CD4-positive, alpha-beta T cell (primary cell): ENCODE measurements at regions not wholly inside any gene's neighbourhood (a gene's known extent, or its start where the extent isn't known, plus 50 kb on each side); places are given as distances from the start of the nearest gene placed in this dataset.

Experiments
- ATAC-seq: fragments of 200-7000 bp; cut with Tn5 transposase; one replicate; pipeline ENCODE4 v1.10.0; 2022; ENCODE audit warnings: mild to moderate bottlenecking; ENCODE audit not compliant: poor library complexity
- CTCF ChIA-PET: fragments of 350-600 bp; sonication (Branson Sonifier 250); formaldehyde crosslinking; loops from one replicate; lab custom pipeline; 2021; ENCODE audit warnings: antibody characterized with exemption, inconsistent platforms; lab: Charles Lee
- POLR2A ChIA-PET: fragments of 350-600 bp; sonication (Branson Sonifier 250); formaldehyde crosslinking; loops from one replicate; lab custom pipeline; 2021; ENCODE audit warnings: antibody characterized with exemption, inconsistent platforms; lab: Charles Lee
- DNase-seq, 14 experiments: peaks; one replicate each; pipeline ENCODE4 v3.0.0-alpha.2; 2013 to 2020; ENCODE audit warnings: mixed read lengths in 2 of 14
- H3K27ac ChIP-seq, 2 donors: one replicate each; pipeline versions ENCODE4 v1.5.1 to v1.7.0; 2013; ENCODE audit warnings: low read length in 2 of 2, low read depth in 1 of 2, mild to moderate bottlenecking in 1 of 2
- H3K27me3 ChIP-seq, 2 experiments: 1 replicate in 1 of 2; 2 replicates in 1 of 2; pipeline versions ENCODE4 v1.6.1 to v1.7.0; 2013; ENCODE audit warnings: low read length in 2 of 2, control low read depth in 1 of 2, mild to moderate bottlenecking in 1 of 2, moderate library complexity in 1 of 2; ENCODE audit not compliant: insufficient read depth in 2 of 2, control insufficient read depth in 1 of 2
- H3K36me3 ChIP-seq: one replicate; pipeline ENCODE4 v1.6.1; 2013; ENCODE audit warnings: low read length, control low read depth; ENCODE audit not compliant: insufficient read depth
- H3K4me1 ChIP-seq: one replicate; pipeline ENCODE4 v1.6.1; 2013; ENCODE audit warnings: low read length, control low read depth; ENCODE audit not compliant: insufficient read depth
- H3K4me3 ChIP-seq: one replicate; pipeline ENCODE4 v1.5.1; 2013; ENCODE audit warnings: mild to moderate bottlenecking, low read length, moderate library complexity
- H3K9me3 ChIP-seq, 2 experiments: 1 replicate in 1 of 2; 2 replicates in 1 of 2; pipeline versions ENCODE4 v1.6.1 to v1.7.0; 2013; ENCODE audit warnings: low read length in 2 of 2, mild to moderate bottlenecking in 2 of 2, control low read depth in 1 of 2, moderate library complexity in 1 of 2; ENCODE audit not compliant: control insufficient read depth in 1 of 2, insufficient read depth in 1 of 2
- H3K27ac Mint-ChIP-seq: one replicate; pipeline ENCODE4 v1.8.0; 2020; ENCODE audit warnings: mixed read lengths
- H3K27me3 Mint-ChIP-seq: one replicate; pipeline ENCODE4 v1.8.0; 2021; ENCODE audit warnings: mixed read lengths
- H3K36me3 Mint-ChIP-seq: one replicate; pipeline ENCODE4 v1.8.0; 2021; ENCODE audit warnings: low read depth, mixed read lengths
- H3K4me1 Mint-ChIP-seq: one replicate; pipeline ENCODE4 v1.8.0; 2021; ENCODE audit warnings: low read depth, mixed read lengths
- H3K4me3 Mint-ChIP-seq: one replicate; pipeline ENCODE4 v1.8.0; 2020; ENCODE audit warnings: mild to moderate bottlenecking, mixed read lengths
- H3K9me3 Mint-ChIP-seq: one replicate; pipeline ENCODE4 v1.8.0; 2020; ENCODE audit warnings: mixed read lengths
- intact Hi-C, 2 experiments: fragments of 100-400 bp; cut with DNase I in 1 of 2; cut with micrococcal nuclease in 1 of 2; formaldehyde crosslinking; loops; one replicate each; pipeline versions ENCODE4 v1.15.1 to v1.9.0; 2023 to 2025; cut with DNase I, micrococcal nuclease
- TF ChIP-seq, protein P1 (sequence below): fragments of 200-600 bp; IDR thresholded peaks from one replicate; pipeline ENCODE4 v1.8.0; 2022; ENCODE audit warnings: antibody characterized with exemption, mild to moderate bottlenecking

DNA sequence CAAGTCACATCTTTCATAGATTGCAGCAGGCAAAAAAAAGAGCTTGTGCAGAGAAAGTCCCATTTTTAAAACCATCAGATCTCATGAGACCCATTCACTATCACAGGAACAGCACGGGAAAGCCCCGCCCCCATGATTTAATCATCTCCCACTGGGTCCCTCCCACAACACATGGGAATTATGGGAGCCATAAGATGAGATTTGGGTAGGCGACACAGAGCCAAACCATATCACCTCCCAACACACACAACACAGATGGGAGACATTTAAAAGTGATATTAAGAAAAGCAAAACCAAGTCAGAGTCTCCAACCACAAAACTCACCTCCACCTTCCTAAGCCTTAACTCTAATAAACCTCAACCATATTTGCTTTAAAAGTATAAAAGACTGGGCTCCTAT, 61.5 kb upstream of the TIAM1 start:
- Histone ChIP-seq H3K4me3 (no peak overlapping the region), H3K4me1 (peaks cover 5% of the 10 kb centered on the region), H3K9me3 (no peaks in the 10 kb centered on the region), H3K27ac (no peak overlapping the region), H3K36me3 (no peaks in the 10 kb centered on the region), H3K27me3 (no peaks in the 10 kb centered on the region)
- ATAC-seq (no peak), DNase-seq (no peak)
- H3K4me3 Mint-ChIP-seq, result no peak overlapping the region
- peaks cover 23% of the 10 kb centered on the region for H3K4me1 Mint-ChIP-seq
- H3K27me3 Mint-ChIP-seq, result no peaks in the 10 kb centered on the region
- no peaks in the 10 kb centered on the region for H3K9me3 Mint-ChIP-seq
- POLR2A ChIA-PET, result interaction anchor here (1.2 kb wide), 1 partner anchor 8 kb away, joined by 3 read pairs; no protein-coding TSS in a partner anchor
- H3K27ac Mint-ChIP-seq, result no peak overlapping the region
- TF ChIP-seq, protein P1, sequence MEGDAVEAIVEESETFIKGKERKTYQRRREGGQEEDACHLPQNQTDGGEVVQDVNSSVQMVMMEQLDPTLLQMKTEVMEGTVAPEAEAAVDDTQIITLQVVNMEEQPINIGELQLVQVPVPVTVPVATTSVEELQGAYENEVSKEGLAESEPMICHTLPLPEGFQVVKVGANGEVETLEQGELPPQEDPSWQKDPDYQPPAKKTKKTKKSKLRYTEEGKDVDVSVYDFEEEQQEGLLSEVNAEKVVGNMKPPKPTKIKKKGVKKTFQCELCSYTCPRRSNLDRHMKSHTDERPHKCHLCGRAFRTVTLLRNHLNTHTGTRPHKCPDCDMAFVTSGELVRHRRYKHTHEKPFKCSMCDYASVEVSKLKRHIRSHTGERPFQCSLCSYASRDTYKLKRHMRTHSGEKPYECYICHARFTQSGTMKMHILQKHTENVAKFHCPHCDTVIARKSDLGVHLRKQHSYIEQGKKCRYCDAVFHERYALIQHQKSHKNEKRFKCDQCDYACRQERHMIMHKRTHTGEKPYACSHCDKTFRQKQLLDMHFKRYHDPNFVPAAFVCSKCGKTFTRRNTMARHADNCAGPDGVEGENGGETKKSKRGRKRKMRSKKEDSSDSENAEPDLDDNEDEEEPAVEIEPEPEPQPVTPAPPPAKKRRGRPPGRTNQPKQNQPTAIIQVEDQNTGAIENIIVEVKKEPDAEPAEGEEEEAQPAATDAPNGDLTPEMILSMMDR, result no peak
- H3K36me3 Mint-ChIP-seq, result no peaks in the 10 kb centered on the region
- intact Hi-C loops, result no loop called here
- CTCF ChIA-PET, result no interaction called here

GRCh38 chr21:31403596-31404333, 59.7 kb upstream of the TIAM1 start:
- H3K36me3 Mint-ChIP-seq, result no peaks in the 10 kb centered on the region
- Histone ChIP-seq H3K9me3 (no peaks in the 10 kb centered on the region), H3K4me3 (no peak overlapping the region), H3K27me3 (no peaks in the 10 kb centered on the region), H3K27ac (no peak overlapping the region), H3K36me3 (no peaks in the 10 kb centered on the region), H3K4me1 (peaks cover 14% of the 10 kb centered on the region)
- ATAC-seq (no peak), DNase-seq (no peak)
- ChIA-PET CTCF (interaction anchor here (0.5 kb wide), 1 partner anchor 1958 kb away, joined by 3 read pairs; no protein-coding TSS in a partner anchor), POLR2A (interaction anchor here (0.6 to 1.4 kb wide), 3 partner anchors 9 to 118 kb away, joined by 3 to 4 read pairs (median 3); no protein-coding TSS in a partner anchor)
- H3K4me3 Mint-ChIP-seq, result no peak overlapping the region
- no peak overlapping the region for H3K27ac Mint-ChIP-seq
- intact Hi-C loops, result no loop called here
- H3K9me3 Mint-ChIP-seq, result no peaks in the 10 kb centered on the region
- TF ChIP-seq, protein P1, result no peak
- peaks cover 34% of the 10 kb centered on the region for H3K4me1 Mint-ChIP-seq
- no peaks in the 10 kb centered on the region for H3K27me3 Mint-ChIP-seq

DNA sequence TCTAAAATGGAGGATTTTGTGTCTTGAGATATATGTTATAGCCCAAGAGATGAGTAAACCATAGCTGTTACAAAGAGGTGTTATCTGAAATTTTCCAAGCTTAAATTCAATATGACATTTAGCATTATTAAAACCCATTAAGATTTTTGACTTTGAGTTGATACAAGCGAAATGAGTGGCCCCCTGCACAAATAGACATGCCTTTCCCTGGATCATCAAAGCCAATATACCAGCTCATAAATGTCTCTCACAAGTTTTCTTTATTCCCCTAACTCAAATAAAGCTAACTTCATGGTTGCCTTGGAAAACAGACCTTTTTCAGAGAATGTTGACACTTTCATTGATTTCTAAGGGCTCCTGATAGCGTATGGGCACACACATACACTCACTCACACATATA, 55.5 kb upstream of the TIAM1 start:
- Mint-ChIP-seq H3K9me3 (no peaks in the 10 kb centered on the region), H3K4me1 (peaks cover 56% of the 10 kb centered on the region), H3K27me3 (no peaks in the 10 kb centered on the region), H3K36me3 (no peaks in the 10 kb centered on the region), H3K4me3 (no peak overlapping the region), H3K27ac (peak overlapping the region; percentile 42)
- H3K9me3 ChIP-seq, result peaks cover 0 to 5% of the 10 kb centered on the region in 2 experiments
- no peak overlapping the region for H3K27ac ChIP-seq
- CTCF ChIA-PET, result interaction anchor here (1.0 kb wide), 1 partner anchor 186 kb away, joined by 3 read pairs; no protein-coding TSS in a partner anchor
- no peaks in the 10 kb centered on the region for H3K36me3 ChIP-seq
- DNase-seq (no peak), ATAC-seq (no peak)
- intact Hi-C loops, result loop anchor here in 1 of 2 experiments (5.0 to 10.0 kb wide), 3 partner anchors 45 to 217 kb away; no protein-coding TSS in a partner anchor
- peaks cover 31% of the 10 kb centered on the region for H3K4me1 ChIP-seq
- TF ChIP-seq, protein P1, result no peak
- no peak overlapping the region for H3K4me3 ChIP-seq
- H3K27me3 ChIP-seq, result no peaks in the 10 kb centered on the region
- POLR2A ChIA-PET, result interaction anchor here (0.8 to 1.4 kb wide), 3 partner anchors 16 to 160 kb away, joined by 3 to 5 read pairs (median 3); no protein-coding TSS in a partner anchor
